GM19455 (cell line): ENCODE measurements at regions not wholly inside any gene's neighbourhood (a gene's known extent, or its start where the extent isn't known, plus 50 kb on each side); places are given as distances from the start of the nearest gene placed in this dataset.

Experiments used
- ATAC-seq: cut with Tn5 transposase; IDR thresholded peaks from one replicate; pipeline ENCODE4 v1.9.1; 2021; ENCODE audit not compliant: unreplicated experiment

GRCh38 chr4:114334884-114335330, 263.7 kb upstream of the UGT8 start:
- no peak for ATAC-seq

GRCh38 chr4:114335339-114335738, 263.3 kb upstream of the UGT8 start:
- no peak for ATAC-seq

- ATAC-seq = no peak
Observed at GRCh38 chr4:114343015-114343414, 255.6 kb upstream of the UGT8 start.

- ATAC-seq = no peak
Observed at GRCh38 chr4:114349543-114350175, 248.9 kb upstream of the UGT8 start.

GRCh38 chr4:114358901-114359300, 239.7 kb upstream of the UGT8 start:
- no peak for ATAC-seq

- ATAC-seq = no peak
Observed at GRCh38 chr4:114361249-114361648, 237.4 kb upstream of the UGT8 start.

GRCh38 chr4:114364857-114365256, 233.8 kb upstream of the UGT8 start:
- no peak for ATAC-seq

- no peak for ATAC-seq
Observed at GRCh38 chr4:114365591-114365990, 233.0 kb upstream of the UGT8 start.

GRCh38 chr4:114366368-114366767, 232.2 kb upstream of the UGT8 start:
- ATAC-seq = no peak

- ATAC-seq = no peak
Observed at GRCh38 chr4:114368751-114369150, 229.9 kb upstream of the UGT8 start.

GRCh38 chr4:114373508-114373907, 225.1 kb upstream of the UGT8 start:
- ATAC-seq = no peak

GRCh38 chr4:114378305-114378903, 220.2 kb upstream of the UGT8 start:
- no peak for ATAC-seq

- ATAC-seq = no peak
Observed at GRCh38 chr4:114383067-114383466, 215.5 kb upstream of the UGT8 start.

GRCh38 chr4:114383721-114384120, 214.9 kb upstream of the UGT8 start:
- ATAC-seq = no peak

GRCh38 chr4:114384629-114385028, 214.0 kb upstream of the UGT8 start:
- no peak for ATAC-seq

- ATAC-seq = no peak
Observed at GRCh38 chr4:114385195-114385985, 213.2 kb upstream of the UGT8 start.

- ATAC-seq = peak; percentile 58
Observed at GRCh38 chr4:114386637-114387233, 211.9 kb upstream of the UGT8 start.

- ATAC-seq = no peak
Observed at GRCh38 chr4:114389070-114389685, 209.4 kb upstream of the UGT8 start.

GRCh38 chr4:114393295-114394038, 205.1 kb upstream of the UGT8 start:
- ATAC-seq = no peak

GRCh38 chr4:114396808-114397207, 201.8 kb upstream of the UGT8 start:
- ATAC-seq = no peak

GRCh38 chr4:114398410-114398809, 200.2 kb upstream of the UGT8 start:
- no peak for ATAC-seq
